NCI-H510A (cell line): ENCODE measurements at regions not wholly inside any gene's neighbourhood (a gene's known extent, or its start where the extent isn't known, plus 50 kb on each side); places are given as distances from the start of the nearest gene placed in this dataset.
"Not testable (repeated sequence)": the region's sequence is repeated elsewhere in the genome, so short reads cannot be mapped to it uniquely, and the experiment has no call there.

Experiments
- DNase-seq: peaks from one replicate; lab custom pipeline; 2025; lab: John Stamatoyannopoulos, UW

DNA sequence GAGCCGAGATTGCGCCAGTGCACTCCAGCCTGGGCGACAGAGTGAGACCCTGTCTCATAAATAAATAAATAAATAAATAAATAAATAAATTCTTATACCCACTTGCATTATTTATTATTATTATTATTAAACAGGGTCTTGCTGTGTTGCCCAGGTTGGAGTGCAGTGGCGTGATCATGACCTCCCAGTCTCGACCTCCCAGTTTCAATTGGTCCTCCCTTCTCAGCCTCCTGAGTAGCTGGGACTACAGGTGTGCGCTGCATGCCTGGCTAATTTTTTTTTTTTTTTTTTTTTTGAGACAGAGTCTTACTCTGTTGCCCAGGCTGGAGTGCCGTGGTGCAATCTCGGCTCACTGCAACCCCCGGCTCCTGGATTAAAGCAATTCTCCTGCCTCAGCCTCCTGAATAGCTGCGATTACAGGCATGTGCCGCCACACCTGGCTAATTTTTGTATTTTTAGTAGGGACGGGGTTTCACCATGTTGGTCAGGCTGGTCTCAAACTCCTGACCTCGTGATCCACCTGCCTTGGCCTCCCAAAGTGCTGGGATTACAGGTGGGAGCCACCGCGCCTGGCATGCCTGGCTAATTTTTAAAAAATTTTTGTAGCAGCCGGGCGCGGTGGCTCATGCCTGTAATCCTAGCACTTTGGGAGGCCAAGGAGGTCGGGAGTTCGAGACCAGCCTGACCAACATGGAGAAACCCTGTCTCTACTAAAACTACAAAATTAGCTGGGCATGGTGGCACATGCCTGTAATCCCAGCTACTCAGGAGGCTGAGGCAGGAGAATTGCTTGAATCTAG is 150.2 kb downstream of the SEC14L1 start:
- DNase-seq: not testable (repeated sequence)

DNA sequence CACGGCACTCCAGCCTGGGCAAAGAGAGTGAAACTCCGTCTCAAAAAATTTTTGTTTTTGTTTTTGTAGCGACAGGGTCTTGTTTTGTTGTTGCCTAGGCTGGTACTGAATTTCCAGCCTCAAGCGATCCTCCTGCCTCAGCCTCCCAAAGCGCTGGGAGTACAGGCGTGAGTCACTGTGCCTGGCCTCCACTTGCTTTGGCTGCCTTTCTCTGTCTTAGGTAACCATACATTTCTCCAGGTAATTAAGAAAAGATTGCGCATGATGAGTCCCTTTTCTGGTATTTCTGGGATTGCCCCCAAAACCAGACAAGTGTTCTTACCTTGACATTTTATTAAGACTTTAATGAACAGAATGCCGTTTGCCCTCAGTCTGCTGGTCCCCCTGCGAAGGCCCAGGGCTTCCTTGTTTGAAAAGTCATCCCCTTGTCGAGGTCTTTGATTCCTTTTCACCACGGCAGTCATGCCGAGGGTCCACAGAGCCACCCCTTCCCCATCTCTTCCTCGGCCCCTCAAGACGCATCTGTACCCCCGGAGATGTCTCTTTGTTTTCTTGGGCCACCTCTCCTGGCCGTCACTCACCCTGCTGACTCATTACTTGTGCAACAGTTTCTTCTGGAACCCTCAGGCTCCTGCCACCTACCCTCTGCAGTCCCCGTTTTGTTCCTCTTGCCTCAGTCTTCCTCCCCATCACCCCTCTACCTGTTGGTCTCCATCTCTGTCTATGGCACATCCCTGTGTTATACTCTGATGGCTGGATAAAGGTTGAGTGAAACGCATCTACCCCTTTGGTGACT is 151.0 kb downstream of the SEC14L1 start:
- no peak for DNase-seq

DNA sequence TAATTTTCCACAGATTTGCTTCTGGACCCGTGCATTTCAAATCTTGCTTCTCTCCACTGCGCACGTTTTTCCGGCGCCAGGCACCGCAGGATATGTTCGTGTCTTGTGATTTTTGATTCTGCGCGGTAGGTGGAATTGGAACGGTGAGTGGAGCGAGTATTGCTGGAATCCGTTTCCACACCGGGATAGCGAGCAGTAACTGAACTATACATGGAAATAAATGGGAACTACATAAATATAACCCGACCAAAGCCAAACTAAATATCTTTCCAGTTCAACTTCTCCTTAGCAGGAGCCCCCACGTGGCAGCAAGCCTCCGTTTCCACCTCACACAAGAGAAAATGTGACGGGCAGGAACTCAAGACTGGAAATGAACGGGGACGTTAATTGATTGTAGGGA is 154.0 kb downstream of the SEC14L1 start:
- no peak for DNase-seq

GRCh38 chr17:77295241-77295853 is 154.6 kb downstream of the SEC14L1 start:
- DNase-seq: no peak

DNA sequence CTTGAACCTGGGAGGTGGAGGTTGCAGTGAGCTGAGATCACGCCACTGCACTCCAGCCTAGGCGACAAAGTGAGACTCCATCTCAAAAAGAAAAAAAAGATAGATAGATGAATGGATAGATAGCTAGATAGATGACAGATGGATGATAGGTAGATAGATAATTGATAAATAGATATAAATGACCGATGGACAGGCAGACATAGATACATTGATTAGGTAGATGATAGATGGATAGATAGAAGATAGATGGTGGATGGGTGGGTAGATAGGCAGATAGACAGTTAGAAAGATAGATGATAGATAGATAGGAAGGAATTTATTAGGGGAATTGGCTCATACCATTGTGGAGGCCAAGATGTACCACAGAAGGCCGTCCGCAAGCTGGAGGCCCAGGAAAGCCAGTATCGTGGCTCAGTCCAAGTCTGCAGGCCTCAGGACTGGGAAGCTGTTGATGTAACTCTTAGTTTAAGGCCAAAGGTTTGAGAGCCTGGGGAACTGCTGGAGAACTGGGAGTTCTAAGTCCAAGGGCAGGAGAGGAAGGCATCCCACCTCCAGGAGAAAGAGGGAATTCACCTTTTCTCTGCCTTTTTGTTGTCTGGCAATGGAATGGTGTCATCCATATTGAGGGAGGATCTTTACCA is 156.1 kb downstream of the SEC14L1 start:
- no peak for DNase-seq

DNA sequence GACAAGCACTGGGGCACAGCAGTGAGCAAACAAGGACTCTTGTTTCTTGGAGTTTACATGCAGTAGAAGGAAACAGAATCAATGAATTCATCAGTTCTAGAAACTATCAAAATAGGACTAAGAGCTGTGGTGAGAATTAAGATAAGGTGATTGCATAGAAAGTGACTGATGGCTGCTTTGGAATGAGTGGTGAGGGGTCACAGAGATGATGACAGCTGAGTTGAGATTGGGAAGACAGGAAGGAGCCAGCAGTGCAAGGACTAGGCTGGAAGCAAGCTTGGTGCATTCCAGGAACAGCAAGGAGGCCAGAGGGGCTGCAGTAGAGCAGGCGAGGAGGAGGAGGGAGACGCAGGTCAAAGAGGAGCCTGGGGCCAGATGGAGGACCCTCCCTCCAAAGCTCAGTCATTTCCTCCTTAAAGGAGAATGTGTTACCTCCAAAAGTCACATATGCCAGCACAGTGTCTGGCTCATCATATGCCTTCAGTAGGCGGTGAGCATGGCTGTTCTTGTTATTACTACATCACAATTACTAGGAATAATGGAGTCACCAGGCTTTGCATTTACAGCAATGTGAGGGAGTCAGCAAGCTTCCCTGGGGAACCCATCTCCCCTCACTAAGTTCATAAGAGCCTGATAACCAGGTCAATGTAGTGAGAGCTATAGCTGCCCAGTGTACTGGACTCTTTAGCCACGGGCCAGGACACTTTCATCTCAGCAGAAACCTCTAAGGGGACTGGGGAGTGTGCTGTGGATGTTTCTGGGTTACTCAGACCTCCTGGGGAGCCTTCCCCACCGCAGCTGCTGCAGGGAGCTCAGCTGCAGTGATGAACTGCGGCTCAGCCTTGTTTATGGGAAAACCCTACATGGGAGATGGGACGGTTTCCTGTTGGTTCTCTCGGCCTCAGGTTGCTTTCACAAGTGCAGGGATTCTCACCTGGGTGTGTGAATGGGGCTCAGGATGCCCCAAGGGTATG is 157.2 kb downstream of the SEC14L1 start:
- no peak for DNase-seq

GRCh38 chr17:77298811-77299210 is 158.0 kb downstream of the SEC14L1 start:
- DNase-seq: no peak

DNA sequence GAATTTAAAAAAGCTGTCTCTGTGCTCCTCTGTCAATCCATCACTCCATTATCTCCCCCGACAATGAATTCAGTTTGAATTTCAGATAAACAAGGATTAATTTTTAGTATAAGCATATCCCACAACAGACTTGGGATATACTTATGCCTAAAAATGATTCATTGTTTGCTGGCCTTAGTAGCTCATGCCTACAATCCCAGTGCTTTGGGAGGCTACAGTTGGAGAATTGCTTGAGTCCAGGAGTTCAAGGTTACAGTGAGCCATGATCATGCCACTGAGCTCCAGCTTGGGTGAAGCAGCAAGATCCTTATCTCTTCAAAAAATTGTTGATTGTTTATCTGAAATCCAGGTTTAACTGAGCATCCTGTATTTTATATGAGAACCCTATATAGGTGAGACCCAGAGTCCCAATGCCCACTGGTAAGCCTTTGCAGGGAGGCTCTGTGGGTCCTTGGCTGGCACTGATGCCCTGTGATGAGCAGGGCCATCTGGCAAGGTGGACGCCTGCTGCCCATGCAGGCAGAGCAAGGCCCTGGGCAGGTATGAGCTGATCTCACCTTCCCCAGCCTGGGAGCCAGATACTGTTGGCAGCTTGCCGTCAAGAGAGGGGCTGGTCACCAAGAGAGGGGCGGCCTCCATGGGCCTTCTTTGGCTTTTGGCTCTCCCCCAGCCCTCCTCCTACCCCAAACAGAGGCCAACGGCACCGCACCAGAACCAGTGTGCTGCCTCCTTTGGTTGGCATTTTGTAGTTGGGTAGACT is 158.7 kb downstream of the SEC14L1 start:
- no peak for DNase-seq

DNA sequence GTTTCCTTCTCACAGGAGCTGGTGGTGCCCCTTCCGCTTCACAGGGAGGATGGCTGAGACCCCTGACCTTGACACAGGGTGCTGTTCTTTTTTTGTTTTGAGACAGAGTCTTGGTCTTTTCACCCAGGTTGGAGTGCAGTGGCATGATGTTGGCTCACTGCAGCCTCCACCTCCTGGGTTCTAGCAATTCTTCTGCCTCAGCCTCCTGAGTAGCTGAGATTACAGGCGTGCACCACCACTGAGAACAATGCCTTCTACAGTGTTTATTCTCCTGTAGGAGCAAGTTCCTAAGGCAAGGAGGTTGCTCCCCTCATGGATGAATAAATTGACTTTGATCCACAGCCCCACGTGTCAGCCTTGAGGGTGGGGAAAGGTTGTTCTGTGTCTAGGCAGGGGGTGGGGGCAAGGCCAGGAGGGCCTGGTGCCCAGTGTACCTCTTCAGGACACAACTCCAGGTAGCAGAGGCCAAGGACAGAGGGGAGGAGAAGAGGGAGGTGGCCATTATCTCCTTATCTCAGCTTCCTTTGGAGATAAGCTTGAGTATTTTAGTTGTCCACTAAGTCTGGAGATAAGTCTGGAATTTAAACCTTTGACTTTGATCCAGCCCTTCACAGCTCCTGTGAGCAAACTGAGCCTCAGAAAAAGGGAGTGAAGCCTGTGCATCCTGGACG is 159.4 kb downstream of the SEC14L1 start:
- no peak for DNase-seq

- DNase-seq: no peak
Measured at GRCh38 chr17:77301694-77302266, 161.0 kb downstream of the SEC14L1 start.

GRCh38 chr17:77302682-77303081 is 161.9 kb downstream of the SEC14L1 start:
- no peak for DNase-seq

GRCh38 chr17:77303620-77304019 is 162.9 kb downstream of the SEC14L1 start:
- no peak for DNase-seq

DNA sequence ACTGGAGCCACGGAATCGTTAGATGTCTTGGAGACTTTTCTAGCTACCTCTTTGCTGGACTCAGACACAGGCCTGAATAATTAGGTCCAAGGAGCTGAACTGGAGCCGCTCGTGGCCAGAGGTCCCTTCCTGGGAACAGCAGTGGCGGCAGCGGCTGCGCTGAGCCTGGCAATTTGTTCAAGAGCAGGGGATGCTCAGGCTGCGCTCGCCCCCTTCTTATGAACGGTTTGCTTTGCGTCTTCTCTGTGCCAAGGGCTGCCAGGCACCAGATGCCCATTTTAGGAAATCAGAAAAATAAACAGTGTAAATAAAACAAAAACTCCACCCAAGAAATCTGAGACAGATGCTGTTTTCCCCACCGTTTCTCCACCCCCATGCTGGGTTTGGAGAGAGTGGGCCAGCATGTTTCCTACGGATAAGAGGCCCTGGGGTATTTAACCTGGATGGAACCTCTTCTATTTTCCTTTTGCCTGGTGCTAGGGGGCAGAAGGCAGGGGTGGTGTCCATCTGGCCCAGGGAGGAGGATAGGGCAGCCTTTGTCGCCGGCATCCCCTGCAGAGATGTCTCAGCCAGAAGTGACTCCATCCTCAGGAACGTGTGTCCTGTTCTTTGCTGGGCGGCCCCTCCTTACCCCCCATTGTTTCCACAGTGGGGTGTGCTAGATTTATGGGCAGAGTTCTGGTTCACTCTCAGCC is 163.4 kb downstream of the SEC14L1 start:
- no peak for DNase-seq

- no peak for DNase-seq
Measured at GRCh38 chr17:77304746-77305473, 164.1 kb downstream of the SEC14L1 start.

GRCh38 chr17:77306048-77306789 is 165.4 kb downstream of the SEC14L1 start:
- no peak for DNase-seq

GRCh38 chr17:77306790-77307478 is 166.2 kb downstream of the SEC14L1 start:
- DNase-seq: no peak
